ENCODE measurements at regions not wholly inside any gene's neighbourhood (a gene's known extent, or its start where the extent isn't known, plus 50 kb on each side); places are given as distances from the start of the nearest gene placed in this dataset.

- Histone ChIP-seq H3K79me1 (ENCODE audit: insufficient read depth, low read depth, low read length, poor library complexity, severe bottlenecking) (no peaks in the 10 kb centered on the region), H2AK5ac (ENCODE audit: insufficient read length, low read length) (no peak overlapping the region), H2BK5ac (ENCODE audit: insufficient read length, low read length) (no peak overlapping the region), H3K23me2 (ENCODE audit: insufficient read length, low read depth, low read length, poor library complexity, severe bottlenecking) (no peaks in the 10 kb centered on the region), H3K14ac (ENCODE audit: insufficient read depth, low read length) (no peak overlapping the region), H3K27ac (ENCODE audit: insufficient read length, low read depth, low read length) (no peak overlapping the region), H3T11ph (ENCODE audit: low read length) (no peak overlapping the region), H3K23ac (ENCODE audit: insufficient read length, low read depth, low read length) (no peak overlapping the region), H3K4me1 (ENCODE audit: insufficient read depth, low read length) (peaks cover 6% of the 10 kb centered on the region; the same call in 1 of the 2 replicates), H4K5ac (ENCODE audit: insufficient read length, low read depth, low read length) (no peak overlapping the region), H2AFZ (ENCODE audit: low read length) (no peak overlapping the region), H3K4ac (ENCODE audit: low read depth, low read length) (no peak overlapping the region), H3K18ac (ENCODE audit: insufficient read length, low read depth, low read length) (no peak overlapping the region), H2BK15ac (ENCODE audit: low read depth, low read length) (no peak overlapping the region), H4K20me1 (ENCODE audit: control insufficient read depth, insufficient read depth, insufficient read length) (no peaks in the 10 kb centered on the region), H3K79me2 (ENCODE audit: insufficient read depth, low read length) (no peaks in the 10 kb centered on the region), H4K91ac (ENCODE audit: insufficient read length, low read depth, low read length) (no peak overlapping the region), H3K9me3 (ENCODE audit: control insufficient read depth, low read depth, low read length) (no peaks in the 10 kb centered on the region), H3K56ac (ENCODE audit: insufficient read length, low read depth, low read length) (no peak overlapping the region), H2BK20ac (ENCODE audit: low read depth, low read length, poor library complexity, severe bottlenecking) (no peak overlapping the region), H2BK12ac (ENCODE audit: insufficient read length, low read depth, low read length) (no peak overlapping the region), H3K9ac (ENCODE audit: extremely low read depth, insufficient read length, low read length) (no peak overlapping the region), H3K4me2 (ENCODE audit: insufficient read depth, insufficient read length, low read length) (no peak overlapping the region), H4K8ac (replicated peaks; ENCODE audit: insufficient read length, low read depth, low read length) (no peak overlapping the region), H2BK120ac (ENCODE audit: low read depth, low read length, poor library complexity, severe bottlenecking) (no peak overlapping the region), H3K27me3 (ENCODE audit: insufficient read depth, low read length) (no peaks in the 10 kb centered on the region)
- Mint-ChIP-seq H3K4me1 (peaks cover 28 to 31% of the 10 kb centered on the region in 2 experiments), H3K9me3 (no peaks in the 10 kb centered on the region; a peak in 1 of 5 replicates), H3K27ac (no peak overlapping the region), H3K36me3 (ENCODE audit: insufficient read depth in 1 of 3, low read depth in 3 of 3) (no peaks in the 10 kb centered on the region), H3K27me3 (ENCODE audit: low read depth) (no peaks in the 10 kb centered on the region; the same call in 1 of the 2 replicates), H3K4me3 (no peak overlapping the region)
- TF ChIP-seq CTCF (conservative IDR thresholded peaks at IDR 0.05) = no peak
- no CpG with 5 or more reads among the region's 5 CpGs for WGBS (ENCODE audit: extremely low coverage, insufficient read length, low lambda C conversion rate)
- no peak for DNase-seq
These were observed 580.8 kb downstream of the ACTL7B start for GRCh38 chr9:108274971-108275370.
